Stimulated activated CD4-positive, alpha-beta T cell treated with anti-CD3 and anti-CD28 coated beads, Interleukin-2, amount 100 ng/mL, for 4 hours (primary cell): ENCODE measurements at regions not wholly inside any gene's neighbourhood (a gene's known extent, or its start where the extent isn't known, plus 50 kb on each side); places are given as distances from the start of the nearest gene placed in this dataset.
"Not testable (repeated sequence)": the region's sequence is repeated elsewhere in the genome, so short reads cannot be mapped to it uniquely, and the experiment has no call there.

Experiments
- DNase-seq: peaks from one replicate; pipeline ENCODE4 v3.0.0-alpha.2; 2020; ENCODE audit warnings: low read depth

DNA sequence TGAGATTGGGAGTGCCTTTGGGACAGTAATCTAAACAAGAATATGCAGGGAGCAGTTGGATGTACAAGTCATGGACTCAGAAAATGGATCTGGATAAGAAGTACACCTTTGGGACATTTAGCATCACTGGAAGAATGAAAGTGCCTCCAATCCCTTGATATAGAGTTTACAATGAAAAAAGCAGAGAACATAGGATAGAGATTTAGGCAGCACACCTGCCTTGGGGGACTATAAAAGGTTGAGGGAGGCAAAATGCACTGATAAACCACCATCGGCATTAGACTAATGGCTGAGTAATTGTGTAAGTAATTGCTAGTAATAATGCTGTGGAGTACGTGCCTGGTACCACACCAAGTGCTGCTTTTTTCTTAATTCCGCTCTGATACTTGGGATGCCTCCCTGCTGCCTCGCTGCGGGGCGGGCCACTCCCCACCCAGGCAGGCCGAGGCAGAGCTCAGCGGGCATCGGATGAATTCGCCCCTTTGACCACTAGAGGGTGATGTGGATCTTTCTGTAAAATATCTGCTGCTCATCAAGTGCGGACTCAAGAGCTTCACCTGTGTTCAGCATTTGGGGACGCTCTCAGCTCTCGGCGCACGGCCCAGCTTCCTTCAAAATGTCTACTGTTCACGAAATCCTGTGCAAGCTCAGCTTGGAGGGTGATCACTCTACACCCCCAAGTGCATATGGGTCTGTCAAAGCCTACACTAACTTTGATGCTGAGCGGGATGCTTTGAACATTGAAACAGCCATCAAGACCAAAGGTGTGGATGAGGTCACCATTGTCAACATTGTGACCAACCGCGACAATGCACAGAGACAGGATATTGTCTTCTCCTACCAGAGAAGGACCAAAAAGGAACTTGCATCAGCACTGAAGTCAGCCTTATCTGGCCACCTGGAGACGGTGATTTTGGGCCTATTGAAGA, 99.9 kb downstream of the ANKRD18B start:
- peak; percentile 50 for DNase-seq

DNA sequence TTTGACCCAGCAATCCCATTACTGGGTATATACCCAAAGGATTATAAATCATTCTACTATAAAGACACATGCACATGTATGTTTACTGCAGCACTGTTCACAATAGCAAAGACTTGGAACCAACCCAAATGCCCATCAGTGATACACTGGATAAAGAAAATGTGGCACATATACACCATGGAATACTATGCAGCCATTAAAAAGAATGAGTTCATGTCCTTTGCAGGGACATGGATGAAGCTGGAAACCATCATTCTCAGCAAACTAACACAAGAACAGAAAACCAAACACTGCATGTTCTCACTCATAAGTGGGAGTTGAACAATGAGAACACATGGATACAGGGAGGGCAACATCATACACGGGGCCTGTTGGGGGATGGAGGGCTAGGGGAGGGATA, 104.3 kb downstream of the ANKRD18B start:
- DNase-seq = not testable (repeated sequence)

DNA sequence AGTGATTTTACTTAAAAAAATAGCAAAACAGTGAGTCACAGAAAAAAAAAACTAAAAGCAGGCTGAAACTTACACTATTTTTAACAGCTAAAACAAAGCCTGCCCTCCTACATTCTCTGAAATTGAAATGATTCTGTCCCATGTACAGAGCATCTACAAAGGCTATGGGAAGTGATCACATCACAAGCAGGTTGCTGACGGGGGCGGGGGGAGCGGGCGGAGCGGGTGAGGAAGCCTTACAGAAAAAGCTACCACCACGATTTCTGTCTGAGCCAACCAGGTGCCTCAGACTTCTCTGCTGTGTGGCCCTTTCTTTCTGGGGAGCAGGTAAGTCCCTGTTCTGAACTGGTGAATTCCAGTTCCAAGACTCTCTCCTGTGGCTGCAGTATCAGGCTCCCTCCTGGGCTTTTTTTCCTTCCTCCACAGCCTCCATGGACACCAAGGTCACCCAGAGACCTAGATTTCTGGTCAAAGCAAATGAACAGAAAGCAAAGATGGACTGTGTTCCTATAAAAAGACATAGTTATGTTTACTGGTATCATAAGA, 104.9 kb downstream of the ANKRD18B start:
- peak; percentile 24 for DNase-seq

DNA sequence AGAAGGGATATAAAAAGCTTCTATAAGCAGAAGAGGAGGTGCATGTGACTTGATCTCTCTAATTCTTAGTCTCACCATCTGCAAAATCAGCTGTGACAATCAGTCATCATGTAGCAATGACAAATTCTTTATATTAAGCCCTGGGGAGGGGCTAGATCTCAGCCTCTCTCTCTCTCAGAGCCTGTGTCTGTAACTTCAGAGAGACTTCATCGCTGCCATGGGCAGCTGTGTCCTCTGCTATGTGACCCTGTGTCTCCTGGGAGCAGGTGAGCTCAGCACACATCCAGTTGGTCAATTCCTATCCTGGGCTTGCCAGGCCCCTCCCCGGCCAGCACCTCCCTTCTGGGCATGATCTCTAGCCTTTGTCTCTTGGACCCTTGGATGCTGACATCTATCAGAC, 109.6 kb downstream of the ANKRD18B start:
- DNase-seq = no peak

GRCh38 chr9:33637881-33638280, 113.8 kb downstream of the ANKRD18B start:
- no peak for DNase-seq

DNA sequence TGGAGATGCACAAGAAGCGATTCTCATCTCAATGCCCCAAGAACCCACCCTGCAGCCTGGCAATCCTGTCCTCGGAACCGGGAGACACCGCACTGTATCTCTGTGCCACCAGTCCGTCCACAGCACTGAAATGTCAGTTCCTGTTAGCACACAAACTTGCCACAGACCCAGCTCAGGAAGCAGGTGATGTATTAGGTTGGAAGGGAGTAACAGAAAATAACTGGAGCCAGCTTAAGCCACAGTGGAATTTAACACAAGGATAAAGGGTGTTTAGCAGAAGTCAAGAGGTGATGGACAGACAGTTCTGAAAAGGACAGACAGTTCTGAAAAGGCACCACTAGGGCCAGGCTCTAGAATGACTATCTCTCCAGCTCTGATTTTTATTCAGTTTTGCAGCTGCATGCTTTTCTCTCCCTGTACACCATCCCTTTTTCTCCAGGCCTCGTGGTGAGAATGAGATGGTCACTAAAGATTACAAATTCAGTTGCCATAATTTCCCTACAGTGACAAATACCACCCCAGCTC, 114.4 kb downstream of the ANKRD18B start:
- no peak for DNase-seq

DNA sequence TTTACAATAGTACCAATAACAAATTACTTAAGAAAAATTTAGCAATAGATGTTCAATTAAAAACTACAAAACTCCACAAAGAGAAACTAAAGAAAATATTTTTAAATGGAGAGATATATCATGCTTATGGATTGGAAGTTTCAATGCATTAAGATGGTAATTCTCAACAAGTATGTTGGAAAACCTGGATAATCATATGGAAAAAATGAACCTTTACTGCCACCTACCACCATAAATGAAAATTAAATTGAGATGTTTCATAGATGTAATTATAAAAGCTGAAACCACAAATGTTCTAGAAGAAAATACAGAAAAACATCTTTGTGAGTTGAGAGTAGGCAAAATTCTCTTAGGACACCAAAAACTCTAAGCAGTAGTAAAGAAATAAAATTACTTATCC, 121.7 kb downstream of the ANKRD18B start:
- DNase-seq = no peak

DNA sequence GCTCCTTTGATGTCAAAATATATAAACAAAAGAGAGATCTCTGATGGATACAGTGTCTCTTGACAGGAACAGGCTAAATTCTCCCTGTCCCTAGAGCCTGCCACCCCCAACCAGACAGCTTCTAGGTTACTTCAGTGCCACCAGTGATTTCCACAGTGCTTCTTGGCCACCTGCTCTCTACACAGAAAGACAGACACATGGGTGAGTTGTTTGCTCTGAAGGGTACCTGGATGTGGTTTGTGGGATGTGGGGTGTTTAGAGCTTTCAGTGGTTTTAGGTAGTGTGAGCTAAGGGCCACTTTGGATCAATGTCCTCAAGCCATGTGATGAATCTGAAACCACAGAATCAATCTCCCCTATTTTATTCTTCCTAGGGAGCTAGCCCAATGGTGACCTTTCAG, 125.4 kb downstream of the ANKRD18B start:
- DNase-seq = no peak

DNA sequence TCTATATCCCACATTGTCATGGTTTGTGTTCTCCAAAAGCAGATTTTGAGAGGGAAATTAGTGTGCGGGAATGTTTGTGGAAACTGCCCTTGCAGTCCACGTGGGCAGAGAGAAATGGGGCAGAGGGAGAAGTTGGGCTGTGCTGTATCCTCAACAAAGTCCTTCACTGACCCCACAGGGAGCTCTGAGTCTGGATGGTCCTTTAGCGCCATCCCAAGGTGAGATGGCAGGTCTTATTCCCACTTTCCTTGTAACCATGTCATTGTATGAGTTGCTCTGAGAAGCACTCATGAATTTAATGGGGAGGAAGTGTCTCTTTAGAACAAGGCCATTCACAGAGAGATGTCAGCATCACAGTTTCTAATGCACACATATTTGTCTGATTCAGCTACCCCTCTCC, 127.1 kb downstream of the ANKRD18B start:
- no peak for DNase-seq

- no peak for DNase-seq
These were observed 135.4 kb upstream of the PRSS3 start for GRCh38 chr9:33659921-33660320.

GRCh38 chr9:33660772-33661171, 134.6 kb upstream of the PRSS3 start:
- DNase-seq = no peak

GRCh38 chr9:33661176-33661575, 134.2 kb upstream of the PRSS3 start:
- DNase-seq = no peak

- no peak for DNase-seq
These were observed 132.5 kb upstream of the PRSS3 start for GRCh38 chr9:33662871-33663270.

GRCh38 chr9:33676194-33676745, 119.1 kb upstream of the PRSS3 start:
- not testable (repeated sequence) for DNase-seq

DNA sequence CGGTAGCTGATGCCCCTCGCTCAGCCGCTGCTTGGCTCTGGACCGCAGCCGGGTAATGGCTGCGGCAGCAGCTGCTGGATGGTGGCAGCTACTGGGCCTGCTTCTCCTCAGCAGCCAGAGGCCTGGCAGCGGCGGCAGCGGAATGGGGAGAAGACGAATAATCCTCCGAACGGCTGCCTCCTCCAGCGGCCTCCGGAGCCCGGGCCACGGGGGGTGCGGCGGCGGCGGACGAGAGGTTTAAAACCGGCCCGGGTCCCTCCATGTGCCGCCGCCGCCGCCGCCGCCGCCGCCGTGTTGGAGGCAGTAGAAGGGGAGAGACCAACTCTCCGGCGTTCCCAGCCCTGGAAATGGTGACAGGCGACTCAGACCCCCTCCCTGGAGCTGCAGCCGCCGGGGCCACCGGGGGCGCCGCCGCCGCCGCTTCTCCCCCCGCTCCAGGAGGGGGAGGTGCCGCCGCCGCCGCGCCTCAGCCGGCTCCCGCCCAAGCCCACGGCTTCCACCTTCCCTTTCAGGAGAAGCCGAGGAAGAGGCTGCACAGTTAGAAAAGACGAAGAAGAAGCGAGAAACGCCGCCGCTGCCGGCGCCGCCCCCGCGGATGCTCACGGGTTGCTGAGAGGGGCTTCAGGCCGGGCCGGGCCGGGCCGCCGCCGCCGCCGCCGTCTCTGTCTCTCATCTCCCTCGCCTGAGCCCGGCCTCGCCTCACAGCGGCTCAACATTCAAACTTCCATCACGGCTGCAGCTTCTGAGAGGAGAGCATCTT, 118.4 kb upstream of the PRSS3 start:
- no peak for DNase-seq

GRCh38 chr9:33677506-33677809, 117.9 kb upstream of the PRSS3 start:
- no peak for DNase-seq

- DNase-seq = no peak
These were observed 117.4 kb upstream of the PRSS3 start for GRCh38 chr9:33677961-33678360.

GRCh38 chr9:33682551-33682950, 112.8 kb upstream of the PRSS3 start:
- DNase-seq = no peak

- DNase-seq = no peak
These were observed 110.5 kb upstream of the PRSS3 start for GRCh38 chr9:33684831-33685230.

DNA sequence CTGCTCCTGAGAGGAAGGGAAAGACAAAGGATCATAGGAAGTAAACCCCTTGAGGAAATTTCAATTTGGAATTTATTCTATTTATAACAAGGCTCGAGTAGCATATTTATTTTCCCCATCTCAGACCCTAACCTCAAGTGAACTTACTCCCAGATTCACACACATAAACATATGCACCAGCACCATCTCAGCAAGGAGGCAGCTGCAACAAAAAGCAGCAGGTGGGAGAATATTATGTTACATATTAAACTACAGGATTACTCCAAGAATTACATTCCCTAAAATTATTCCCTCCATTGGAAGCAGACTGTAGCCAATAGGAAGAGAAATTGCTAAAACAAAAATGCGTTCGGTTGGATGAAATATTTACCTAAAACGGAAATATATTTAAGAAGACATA, 108.4 kb upstream of the PRSS3 start:
- no peak for DNase-seq

- DNase-seq = no peak
These were observed 107.6 kb upstream of the PRSS3 start for GRCh38 chr9:33687779-33688178.

- DNase-seq = no peak
These were observed 105.0 kb upstream of the PRSS3 start for GRCh38 chr9:33690143-33690933.
